ENCODE measurements at regions not wholly inside any gene's neighbourhood (a gene's known extent, or its start where the extent isn't known, plus 50 kb on each side); places are given as distances from the start of the nearest gene placed in this dataset.

GRCh38 chr10:109089779-109090178 lies 833.5 kb downstream of the XPNPEP1 start:
- TF ChIP-seq EZH2 (IDR thresholded peaks at IDR 0.05; ENCODE audit: insufficient read depth, poor library complexity, severe bottlenecking) (no peak), EZH2phosphoT487 (IDR thresholded peaks at IDR 0.05; ENCODE audit: insufficient read depth, low read depth) (no peak)

All from GM23248 (cell line).